ENCODE measurements at regions not wholly inside any gene's neighbourhood (a gene's known extent, or its start where the extent isn't known, plus 50 kb on each side); places are given as distances from the start of the nearest gene placed in this dataset. TPM values are rescaled to one million over a fixed set of nuclear protein-coding genes. Genes with fewer than 3 reads are reported as not detected.

- DNase-seq (ENCODE audit: low spot score), result no peak
- intact Hi-C loops (cut with micrococcal nuclease; ENCODE audit: unreplicated experiment), result no loop called here
- Histone ChIP-seq H3K4me3 (ENCODE audit: low read depth, low read length, poor library complexity, severe bottlenecking) (no peak overlapping the region), H3K9me3 (ENCODE audit: low read length) (no peaks in the 10 kb centered on the region), H3K79me2 (ENCODE audit: insufficient read depth, low read depth, low read length) (no peaks in the 10 kb centered on the region), H3K4me2 (ENCODE audit: low read length) (no peak overlapping the region), H3K9me2 (ENCODE audit: insufficient read depth, low read length) (no peaks in the 10 kb centered on the region), H3K36me3 (ENCODE audit: insufficient read depth, low read length) (no peaks in the 10 kb centered on the region), H4K20me1 (ENCODE audit: insufficient read depth, low read length) (no peaks in the 10 kb centered on the region), H2AFZ (ENCODE audit: low read length) (no peak overlapping the region), H3K27ac (ENCODE audit: low read depth, low read length, poor library complexity, severe bottlenecking) (no peak overlapping the region), H3K4me1 (ENCODE audit: insufficient read depth, low read length, poor library complexity, severe bottlenecking) (no peaks in the 10 kb centered on the region)
- POLR2A ChIA-PET, result no interaction called here
- no peak for TF ChIP-seq EZH2phosphoT487 (IDR thresholded peaks at IDR 0.05; ENCODE audit: borderline replicate concordance, low read depth, low read length)
- TF ChIP-seq, protein P1, sequence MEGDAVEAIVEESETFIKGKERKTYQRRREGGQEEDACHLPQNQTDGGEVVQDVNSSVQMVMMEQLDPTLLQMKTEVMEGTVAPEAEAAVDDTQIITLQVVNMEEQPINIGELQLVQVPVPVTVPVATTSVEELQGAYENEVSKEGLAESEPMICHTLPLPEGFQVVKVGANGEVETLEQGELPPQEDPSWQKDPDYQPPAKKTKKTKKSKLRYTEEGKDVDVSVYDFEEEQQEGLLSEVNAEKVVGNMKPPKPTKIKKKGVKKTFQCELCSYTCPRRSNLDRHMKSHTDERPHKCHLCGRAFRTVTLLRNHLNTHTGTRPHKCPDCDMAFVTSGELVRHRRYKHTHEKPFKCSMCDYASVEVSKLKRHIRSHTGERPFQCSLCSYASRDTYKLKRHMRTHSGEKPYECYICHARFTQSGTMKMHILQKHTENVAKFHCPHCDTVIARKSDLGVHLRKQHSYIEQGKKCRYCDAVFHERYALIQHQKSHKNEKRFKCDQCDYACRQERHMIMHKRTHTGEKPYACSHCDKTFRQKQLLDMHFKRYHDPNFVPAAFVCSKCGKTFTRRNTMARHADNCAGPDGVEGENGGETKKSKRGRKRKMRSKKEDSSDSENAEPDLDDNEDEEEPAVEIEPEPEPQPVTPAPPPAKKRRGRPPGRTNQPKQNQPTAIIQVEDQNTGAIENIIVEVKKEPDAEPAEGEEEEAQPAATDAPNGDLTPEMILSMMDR (conservative IDR thresholded peaks at IDR 0.05; ENCODE audit: low read length), result no peak
- no TSS peak for BruUV-seq (replicated peaks)
- CTCF ChIA-PET (ENCODE audit: unreplicated experiment), result no interaction called here
Observed at GRCh38 chr7:94856643-94857042, 50.8 kb upstream of the PPP1R9A start.

Small RNA genes in the stretch of these regions (small RNA-seq; reads per million reads assigned to genes)
- gene RN7SKP129, result not detected
- gene RNU6-956P, result not detected
